Neural cell (in vitro differentiated cells): ENCODE measurements at regions not wholly inside any gene's neighbourhood (a gene's known extent, or its start where the extent isn't known, plus 50 kb on each side); places are given as distances from the start of the nearest gene placed in this dataset.

Experiments used
- H2AFZ ChIP-seq: fragments of 200-600, 300-800 bp; sonication (generic), shearing (Covaris generic); 2 replicates; pipeline ENCODE4 v1.6.0; 2014; ENCODE audit warnings: low read depth, mild to moderate bottlenecking, antibody characterized with exemption, low read length, moderate library complexity
- H3F3A ChIP-seq: fragments of 200-600 bp; shearing (Covaris generic); 2 replicates; pipeline ENCODE4 v1.6.1; 2016; ENCODE audit warnings: mild to moderate bottlenecking, moderate library complexity, mixed read lengths, antibody characterized with exemption, low read length; ENCODE audit not compliant: insufficient read depth, poor library complexity, severe bottlenecking
- H3K27ac ChIP-seq: fragments of 200-600, 300-800 bp; sonication (generic), shearing (Covaris generic); 2 replicates; pipeline ENCODE4 v1.5.1; 2014; ENCODE audit warnings: mild to moderate bottlenecking, low read length, moderate library complexity
- H3K27me3 ChIP-seq: fragments of 300-800, 200-600 bp; sonication (generic), shearing (Covaris generic); 2 replicates; pipeline ENCODE4 v1.6.0; 2014; ENCODE audit warnings: mild to moderate bottlenecking, low read depth, low read length, moderate library complexity; ENCODE audit not compliant: insufficient read depth
- H3K36me3 ChIP-seq: fragments of 300-800, 200-600 bp; sonication (generic), shearing (Covaris generic); 2 replicates; pipeline ENCODE4 v1.5.1; 2014; ENCODE audit warnings: mild to moderate bottlenecking, antibody characterized with exemption, low read length, moderate library complexity; ENCODE audit not compliant: insufficient read depth
- H3K4me2 ChIP-seq: fragments of 300-800, 200-600 bp; sonication (generic), shearing (Covaris generic); 2 replicates; pipeline ENCODE4 v1.6.0; 2014; ENCODE audit warnings: mild to moderate bottlenecking, low read length
- H3K4me3 ChIP-seq: fragments of 300-800, 200-600 bp; sonication (generic), shearing (Covaris generic); 2 replicates; pipeline ENCODE4 v1.5.1; 2014; ENCODE audit warnings: mild to moderate bottlenecking, low read length, moderate library complexity
- H3K79me2 ChIP-seq: fragments of 200-600 bp; shearing (Covaris generic); replicated peaks from 2 replicates; pipeline ENCODE4 v1.6.0; 2014; ENCODE audit warnings: mild to moderate bottlenecking, low read length, moderate library complexity; ENCODE audit not compliant: insufficient read depth
- H3K9ac ChIP-seq: fragments of 300-800, 200-600 bp; sonication (generic), shearing (Covaris generic); 2 replicates; pipeline ENCODE4 v1.6.1; 2016; ENCODE audit warnings: mild to moderate bottlenecking, low read length, mixed read lengths
- H3K9me2 ChIP-seq: fragments of 200-600 bp; shearing (Covaris generic); 2 replicates; pipeline ENCODE4 v1.6.1; 2016; ENCODE audit warnings: mild to moderate bottlenecking, low read length, mixed read lengths; ENCODE audit not compliant: insufficient read depth
- H3K9me3 ChIP-seq: fragments of 200-600, 300-800 bp; sonication (generic), shearing (Covaris generic); 2 replicates; pipeline ENCODE4 v1.6.1; 2016; ENCODE audit warnings: mild to moderate bottlenecking, mixed run types, low read length, moderate library complexity, mixed read lengths
- H4K20me1 ChIP-seq: fragments of 200-600 bp; shearing (Covaris generic); 2 replicates; pipeline ENCODE4 v1.6.1; 2016; ENCODE audit warnings: mild to moderate bottlenecking, mixed run types; ENCODE audit not compliant: insufficient read depth
- EP300 ChIP-seq: fragments of 450-650 bp; conservative IDR thresholded peaks from 2 replicates; pipeline ENCODE4 v1.6.1; 2014; ENCODE audit warnings: antibody characterized with exemption, mild to moderate bottlenecking, moderate library complexity; ENCODE audit not compliant: poor library complexity, severe bottlenecking
- EZH2 ChIP-seq: fragments of 200-600, 300-800 bp; shearing (Covaris generic), sonication (generic); IDR thresholded peaks from 2 replicates; pipeline ENCODE4 v1.6.1; 2014; ENCODE audit warnings: antibody characterized with exemption, low read length, borderline replicate concordance, mild to moderate bottlenecking; ENCODE audit not compliant: insufficient read depth, poor library complexity, severe bottlenecking
- MXI1 ChIP-seq: fragments of 450-650 bp; conservative IDR thresholded peaks from 2 replicates; pipeline ENCODE4 v1.6.1; 2014; ENCODE audit warnings: antibody characterized with exemption, mild to moderate bottlenecking; ENCODE audit not compliant: poor library complexity, severe bottlenecking
- POLR2AphosphoS5 ChIP-seq: IDR thresholded peaks from 2 replicates; pipeline ENCODE4 v1.6.1; 2012
- RAD21 ChIP-seq: fragments of 450-650 bp; conservative IDR thresholded peaks from 2 replicates; pipeline ENCODE4 v1.6.1; 2014; ENCODE audit warnings: antibody characterized with exemption, mild to moderate bottlenecking, moderate library complexity
- REST ChIP-seq: IDR thresholded peaks from 2 replicates; pipeline ENCODE4 v1.6.1; 2012; ENCODE audit warnings: borderline replicate concordance
- SMC3 ChIP-seq: fragments of 450-650 bp; conservative IDR thresholded peaks from 2 replicates; pipeline ENCODE4 v1.6.1; 2014; ENCODE audit warnings: antibody characterized with exemption, mild to moderate bottlenecking, moderate library complexity; ENCODE audit not compliant: poor library complexity
- TAF1 ChIP-seq: IDR thresholded peaks from 2 replicates; pipeline ENCODE4 v1.6.1; 2012; ENCODE audit warnings: low read depth
- TF ChIP-seq, protein P1 (sequence below): fragments of 450-650 bp; IDR thresholded peaks from 2 replicates; pipeline ENCODE4 v1.5.1; 2014; ENCODE audit warnings: antibody characterized with exemption, mild to moderate bottlenecking, moderate library complexity; ENCODE audit not compliant: poor library complexity, severe bottlenecking

- Histone ChIP-seq H3K9me3 (no peaks in the 10 kb centered on the region), H3K9ac (no peak overlapping the region), H3K4me2 (no peak overlapping the region), H3K9me2 (no peaks in the 10 kb centered on the region), H3K36me3 (no peaks in the 10 kb centered on the region), H3K27ac (no peak overlapping the region), H3K79me2 (no peaks in the 10 kb centered on the region), H2AFZ (no peak overlapping the region), H3F3A (no peaks in the 10 kb centered on the region), H3K4me3 (no peak overlapping the region), H3K27me3 (no peaks in the 10 kb centered on the region), H4K20me1 (no peaks in the 10 kb centered on the region)
- TF ChIP-seq EP300 (no peak), EZH2 (no peak), RAD21 (no peak), REST (no peak), MXI1 (no peak), TAF1 (no peak), POLR2AphosphoS5 (no peak), SMC3 (no peak)
- TF ChIP-seq, protein P1, sequence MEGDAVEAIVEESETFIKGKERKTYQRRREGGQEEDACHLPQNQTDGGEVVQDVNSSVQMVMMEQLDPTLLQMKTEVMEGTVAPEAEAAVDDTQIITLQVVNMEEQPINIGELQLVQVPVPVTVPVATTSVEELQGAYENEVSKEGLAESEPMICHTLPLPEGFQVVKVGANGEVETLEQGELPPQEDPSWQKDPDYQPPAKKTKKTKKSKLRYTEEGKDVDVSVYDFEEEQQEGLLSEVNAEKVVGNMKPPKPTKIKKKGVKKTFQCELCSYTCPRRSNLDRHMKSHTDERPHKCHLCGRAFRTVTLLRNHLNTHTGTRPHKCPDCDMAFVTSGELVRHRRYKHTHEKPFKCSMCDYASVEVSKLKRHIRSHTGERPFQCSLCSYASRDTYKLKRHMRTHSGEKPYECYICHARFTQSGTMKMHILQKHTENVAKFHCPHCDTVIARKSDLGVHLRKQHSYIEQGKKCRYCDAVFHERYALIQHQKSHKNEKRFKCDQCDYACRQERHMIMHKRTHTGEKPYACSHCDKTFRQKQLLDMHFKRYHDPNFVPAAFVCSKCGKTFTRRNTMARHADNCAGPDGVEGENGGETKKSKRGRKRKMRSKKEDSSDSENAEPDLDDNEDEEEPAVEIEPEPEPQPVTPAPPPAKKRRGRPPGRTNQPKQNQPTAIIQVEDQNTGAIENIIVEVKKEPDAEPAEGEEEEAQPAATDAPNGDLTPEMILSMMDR: no peak
Measured at GRCh38 chr5:54799645-54800044, 185.7 kb downstream of the ESM1 start.

GRCh38 chr5:54795777-54796176, 189.6 kb downstream of the ESM1 start:
- Histone ChIP-seq H3K4me3 (no peak overlapping the region), H2AFZ (no peak overlapping the region), H3K27me3 (no peaks in the 10 kb centered on the region), H3K9me2 (no peaks in the 10 kb centered on the region), H4K20me1 (no peaks in the 10 kb centered on the region), H3F3A (no peaks in the 10 kb centered on the region), H3K79me2 (no peaks in the 10 kb centered on the region), H3K36me3 (no peaks in the 10 kb centered on the region), H3K9ac (no peak overlapping the region), H3K27ac (no peak overlapping the region), H3K9me3 (no peaks in the 10 kb centered on the region), H3K4me2 (no peak overlapping the region)
- no peak for TF ChIP-seq RAD21
- no peak for TF ChIP-seq TAF1
- no peak for TF ChIP-seq MXI1
- TF ChIP-seq REST: no peak
- TF ChIP-seq SMC3: no peak
- no peak for TF ChIP-seq EP300
- no peak for TF ChIP-seq POLR2AphosphoS5
- TF ChIP-seq, protein P1: no peak
- TF ChIP-seq EZH2: no peak
